ENCODE measurements at regions not wholly inside any gene's neighbourhood (a gene's known extent, or its start where the extent isn't known, plus 50 kb on each side); places are given as distances from the start of the nearest gene placed in this dataset.

- Histone ChIP-seq H3K4me3 (no peak overlapping the region), H3K27ac (no peak overlapping the region), H3K9me3 (no peaks in the 10 kb centered on the region), H3K4me1 (ENCODE audit: insufficient read depth) (peaks cover 1% of the 10 kb centered on the region), H3K36me3 (no peaks in the 10 kb centered on the region), H3K27me3 (no peaks in the 10 kb centered on the region)
- TF ChIP-seq CTCF (IDR thresholded peaks at IDR 0.05) = no peak
- TF ChIP-seq POLR2A (IDR thresholded peaks at IDR 0.05) = no peak
- TF ChIP-seq EP300 (IDR thresholded peaks at IDR 0.05) = no peak
- intact Hi-C loops (cut with DNase I) = no loop called here
- no peak for DNase-seq
- WGBS, 3 donors = 77 to 85% (median 78%) methylated on average over 13 of the region's 13 CpGs
Measured at GRCh38 chr20:51096582-51097267, 73.8 kb upstream of the KCNG1 start.

GRCh38 chr20:51095633-51096521 lies 73.0 kb upstream of the KCNG1 start:
- H3K27ac ChIP-seq = no peak overlapping the region
- intact Hi-C loops (cut with DNase I) = no loop called here
- H3K9me3 ChIP-seq = no peaks in the 10 kb centered on the region
- H3K4me3 ChIP-seq = no peak overlapping the region
- peaks cover 1% of the 10 kb centered on the region for H3K4me1 ChIP-seq (ENCODE audit: insufficient read depth)
- TF ChIP-seq EP300 (IDR thresholded peaks at IDR 0.05) (no peak), POLR2A (IDR thresholded peaks at IDR 0.05) (no peak), CTCF (IDR thresholded peaks at IDR 0.05) (no peak)
- 50 to 57% (median 56%) methylated on average over 7 of the region's 7 CpGs for WGBS, 3 donors
- no peaks in the 10 kb centered on the region for H3K27me3 ChIP-seq
- DNase-seq = no peak
- no peaks in the 10 kb centered on the region for H3K36me3 ChIP-seq

GRCh38 chr20:51094221-51094620 lies 71.3 kb upstream of the KCNG1 start:
- peaks cover 1% of the 10 kb centered on the region for H3K4me1 ChIP-seq (ENCODE audit: insufficient read depth)
- no peak for TF ChIP-seq POLR2A (IDR thresholded peaks at IDR 0.05)
- no peak for TF ChIP-seq EP300 (IDR thresholded peaks at IDR 0.05)
- no peak for TF ChIP-seq CTCF (IDR thresholded peaks at IDR 0.05)
- no peak for DNase-seq
- 40 to 45% (median 45%) methylated on average over 4 of the region's 4 CpGs for WGBS, 3 donors
- no peak overlapping the region for H3K4me3 ChIP-seq
- H3K9me3 ChIP-seq = no peaks in the 10 kb centered on the region
- intact Hi-C loops (cut with DNase I) = no loop called here
- no peaks in the 10 kb centered on the region for H3K36me3 ChIP-seq
- no peaks in the 10 kb centered on the region for H3K27me3 ChIP-seq
- no peak overlapping the region for H3K27ac ChIP-seq

GRCh38 chr20:51093240-51093763 lies 70.4 kb upstream of the KCNG1 start:
- intact Hi-C loops (cut with DNase I) = no loop called here
- Histone ChIP-seq H3K27ac (no peak overlapping the region), H3K4me3 (no peak overlapping the region), H3K4me1 (ENCODE audit: insufficient read depth) (peaks cover 1% of the 10 kb centered on the region), H3K36me3 (no peaks in the 10 kb centered on the region), H3K9me3 (no peaks in the 10 kb centered on the region), H3K27me3 (no peaks in the 10 kb centered on the region)
- TF ChIP-seq POLR2A (IDR thresholded peaks at IDR 0.05) (no peak), EP300 (IDR thresholded peaks at IDR 0.05) (no peak), CTCF (IDR thresholded peaks at IDR 0.05) (no peak)
- DNase-seq = no peak
- 63 to 64% (median 63%) methylated on average over 7 of the region's 7 CpGs for WGBS, 3 donors
